B cell (primary cell): ENCODE measurements at regions not wholly inside any gene's neighbourhood (a gene's known extent, or its start where the extent isn't known, plus 50 kb on each side); places are given as distances from the start of the nearest gene placed in this dataset.

ENCODE experiments used
- CTCF ChIP-seq: fragments of 200-600 bp; IDR thresholded peaks from one replicate; pipeline ENCODE4 v1.8.0; 2022; ENCODE audit warnings: antibody characterized with exemption, mild to moderate bottlenecking
- EZH2 ChIP-seq: IDR thresholded peaks from 2 replicates; pipeline ENCODE4 v1.6.1; 2012; ENCODE audit warnings: borderline replicate concordance, low read depth, mild to moderate bottlenecking, moderate library complexity, low read length; ENCODE audit not compliant: insufficient read depth, poor library complexity, severe bottlenecking

GRCh38 chr6:109258129-109258528, 124.1 kb downstream of the CD164 start:
- TF ChIP-seq CTCF = no peak
- no peak for TF ChIP-seq EZH2
